Natural killer cell (primary cell): ENCODE measurements at regions not wholly inside any gene's neighbourhood (a gene's known extent, or its start where the extent isn't known, plus 50 kb on each side); places are given as distances from the start of the nearest gene placed in this dataset.

Source experiments
- ATAC-seq, 3 donors: fragments of 150-1000 bp in 2 of 3; fragments of 200-7000 bp in 1 of 3; cut with Tn5 transposase; 1 replicate in 1 of 3; 2 replicates in 2 of 3; pipeline ENCODE4 v1.10.0; 2021; ENCODE audit warnings: mild to moderate bottlenecking in 2 of 3, moderate library complexity in 2 of 3
- DNase-seq, 2 donors: peaks; one replicate each; pipeline versions ENCODE4 v3.0.0 to v3.0.0-alpha.2; 2013 to 2021; ENCODE audit warnings: mixed read lengths in 1 of 2
- H3K27ac ChIP-seq: one replicate; pipeline ENCODE4 v1.5.1; 2013; ENCODE audit warnings: mild to moderate bottlenecking, low read length
- H3K27me3 ChIP-seq: one replicate; pipeline ENCODE4 v1.6.1; 2013; ENCODE audit warnings: low read length; ENCODE audit not compliant: control insufficient read depth, insufficient read depth
- H3K36me3 ChIP-seq: one replicate; pipeline ENCODE4 v1.6.1; 2013; ENCODE audit warnings: low read length; ENCODE audit not compliant: control insufficient read depth, insufficient read depth
- H3K4me1 ChIP-seq: one replicate; pipeline ENCODE4 v1.6.1; 2013; ENCODE audit warnings: low read length; ENCODE audit not compliant: control insufficient read depth, insufficient read depth
- H3K4me3 ChIP-seq: one replicate; pipeline ENCODE4 v1.5.1; 2013; ENCODE audit warnings: low read length
- H3K9me3 ChIP-seq: one replicate; pipeline ENCODE4 v1.6.1; 2013; ENCODE audit warnings: low read length; ENCODE audit not compliant: control insufficient read depth, insufficient read depth
- H3K27ac Mint-ChIP-seq, 2 donors: one replicate each; pipeline ENCODE4 v1.8.0; 2022; ENCODE audit warnings: mild to moderate bottlenecking in 2 of 2, mixed read lengths in 2 of 2, moderate library complexity in 1 of 2
- H3K27me3 Mint-ChIP-seq, 2 donors: one replicate each; pipeline ENCODE4 v1.8.0; 2022; ENCODE audit warnings: low read depth in 2 of 2, mixed read lengths in 2 of 2
- H3K36me3 Mint-ChIP-seq: one replicate; pipeline ENCODE4 v1.8.0; 2022; ENCODE audit warnings: mixed read lengths
- H3K4me1 Mint-ChIP-seq, 2 donors: one replicate each; pipeline ENCODE4 v1.8.0; 2022; ENCODE audit warnings: mixed read lengths in 2 of 2
- H3K4me3 Mint-ChIP-seq: one replicate; pipeline ENCODE4 v1.8.0; 2022; ENCODE audit warnings: mild to moderate bottlenecking, moderate library complexity, mixed read lengths
- H3K9me3 Mint-ChIP-seq, 2 donors: one replicate each; pipeline ENCODE4 v1.8.0; 2022; ENCODE audit warnings: mixed read lengths in 2 of 2
- WGBS: methylation state at CpG from one replicate; pipeline ENCODE4 v1.1.7; 2013; ENCODE audit warnings: missing lambda C conversion rate; ENCODE audit not compliant: insufficient coverage; 5-methylcytosine and 5-hydroxymethylcytosine counted together
- intact Hi-C: fragments of 100-400 bp; cut with micrococcal nuclease; formaldehyde crosslinking; loops from one replicate; pipeline ENCODE4 v1.14.2; 2022
- TF ChIP-seq, protein P1 (sequence below): fragments of 200-600 bp; IDR thresholded peaks from one replicate; pipeline ENCODE4 v1.8.0; 2022; ENCODE audit warnings: antibody characterized with exemption

DNA sequence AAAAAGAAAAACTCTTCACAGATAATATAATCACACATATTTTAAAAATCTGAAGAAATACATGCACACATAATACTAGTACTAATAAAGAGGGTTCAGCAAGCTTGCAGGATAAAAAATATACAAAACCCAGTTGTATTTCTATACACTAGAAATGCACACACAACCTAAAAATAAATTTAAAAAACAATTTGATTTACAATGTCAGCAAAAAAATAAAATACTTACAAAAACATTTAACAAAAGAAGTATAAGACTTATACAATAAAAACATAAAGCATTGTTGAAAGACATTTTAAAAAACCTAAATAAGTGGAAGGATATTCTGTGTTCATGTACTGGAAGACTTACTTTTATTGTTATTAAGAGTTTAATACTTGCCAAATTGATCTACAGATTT, 81.7 kb upstream of the ALK start:
- Mint-ChIP-seq H3K36me3 (peaks cover 14% of the 10 kb centered on the region), H3K9me3 (peaks cover 0 to 2% of the 10 kb centered on the region in 2 donors), H3K4me1 (no peaks in the 10 kb centered on the region), H3K4me3 (no peak overlapping the region), H3K27me3 (peaks cover 3 to 17% of the 10 kb centered on the region in 2 donors), H3K27ac (no peak overlapping the region)
- ATAC-seq (no peak), DNase-seq (no peak)
- Histone ChIP-seq H3K27ac (no peak overlapping the region), H3K4me1 (no peaks in the 10 kb centered on the region), H3K27me3 (peaks cover 2% of the 10 kb centered on the region), H3K4me3 (no peak overlapping the region), H3K9me3 (no peaks in the 10 kb centered on the region), H3K36me3 (no peaks in the 10 kb centered on the region)
- intact Hi-C loops: no loop called here
- TF ChIP-seq, protein P1, sequence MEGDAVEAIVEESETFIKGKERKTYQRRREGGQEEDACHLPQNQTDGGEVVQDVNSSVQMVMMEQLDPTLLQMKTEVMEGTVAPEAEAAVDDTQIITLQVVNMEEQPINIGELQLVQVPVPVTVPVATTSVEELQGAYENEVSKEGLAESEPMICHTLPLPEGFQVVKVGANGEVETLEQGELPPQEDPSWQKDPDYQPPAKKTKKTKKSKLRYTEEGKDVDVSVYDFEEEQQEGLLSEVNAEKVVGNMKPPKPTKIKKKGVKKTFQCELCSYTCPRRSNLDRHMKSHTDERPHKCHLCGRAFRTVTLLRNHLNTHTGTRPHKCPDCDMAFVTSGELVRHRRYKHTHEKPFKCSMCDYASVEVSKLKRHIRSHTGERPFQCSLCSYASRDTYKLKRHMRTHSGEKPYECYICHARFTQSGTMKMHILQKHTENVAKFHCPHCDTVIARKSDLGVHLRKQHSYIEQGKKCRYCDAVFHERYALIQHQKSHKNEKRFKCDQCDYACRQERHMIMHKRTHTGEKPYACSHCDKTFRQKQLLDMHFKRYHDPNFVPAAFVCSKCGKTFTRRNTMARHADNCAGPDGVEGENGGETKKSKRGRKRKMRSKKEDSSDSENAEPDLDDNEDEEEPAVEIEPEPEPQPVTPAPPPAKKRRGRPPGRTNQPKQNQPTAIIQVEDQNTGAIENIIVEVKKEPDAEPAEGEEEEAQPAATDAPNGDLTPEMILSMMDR: no peak

GRCh38 chr2:30022444-30023071, 101.2 kb upstream of the ALK start:
- 56% methylated on average over 4 of the region's 4 CpGs for WGBS
- no peak overlapping the region for H3K4me3 Mint-ChIP-seq
- Histone ChIP-seq H3K27ac (no peak overlapping the region), H3K27me3 (no peaks in the 10 kb centered on the region), H3K9me3 (no peaks in the 10 kb centered on the region), H3K4me3 (no peak overlapping the region), H3K36me3 (no peaks in the 10 kb centered on the region), H3K4me1 (no peaks in the 10 kb centered on the region)
- H3K27ac Mint-ChIP-seq: no peak overlapping the region
- TF ChIP-seq, protein P1: no peak
- no peaks in the 10 kb centered on the region for H3K4me1 Mint-ChIP-seq
- ATAC-seq: no peak
- no peaks in the 10 kb centered on the region for H3K36me3 Mint-ChIP-seq
- H3K9me3 Mint-ChIP-seq: no peaks in the 10 kb centered on the region
- peaks cover 9 to 13% of the 10 kb centered on the region in 2 donors for H3K27me3 Mint-ChIP-seq
- intact Hi-C loops: no loop called here
- DNase-seq: no peak

GRCh38 chr2:30024281-30024680, 102.9 kb upstream of the ALK start:
- Mint-ChIP-seq H3K9me3 (no peaks in the 10 kb centered on the region), H3K27ac (no peak overlapping the region), H3K4me3 (no peak overlapping the region), H3K4me1 (no peaks in the 10 kb centered on the region), H3K36me3 (no peaks in the 10 kb centered on the region), H3K27me3 (peaks cover 7% of the 10 kb centered on the region in 2 donors)
- no peak overlapping the region for H3K4me3 ChIP-seq
- TF ChIP-seq, protein P1: no peak
- intact Hi-C loops: no loop called here
- no peaks in the 10 kb centered on the region for H3K4me1 ChIP-seq
- ATAC-seq (no peak), DNase-seq (no peak)
- WGBS: 86% methylated on average over 2 of the region's 2 CpGs
- H3K27me3 ChIP-seq: no peaks in the 10 kb centered on the region
- no peak overlapping the region for H3K27ac ChIP-seq
- no peaks in the 10 kb centered on the region for H3K9me3 ChIP-seq
- H3K36me3 ChIP-seq: no peaks in the 10 kb centered on the region
